Esophagus squamous epithelium (tissue), 4 donors: ENCODE measurements at regions not wholly inside any gene's neighbourhood (a gene's known extent, or its start where the extent isn't known, plus 50 kb on each side); places are given as distances from the start of the nearest gene placed in this dataset.

Experiments used
- POLR2A ChIP-seq, 4 donors: fragments of 450-650 bp; IDR thresholded peaks; one replicate each; pipeline ENCODE4 v1.6.1; 2017; ENCODE audit warnings: antibody characterized with exemption in 4 of 4, mild to moderate bottlenecking in 4 of 4, moderate library complexity in 3 of 4
- TF ChIP-seq, protein P1 (sequence below), 6 experiments: fragments of 450-650 bp in 4 of 6; fragments of 200-600 bp in 2 of 6; sonication (generic) in 2 of 6; IDR thresholded peaks; one replicate each; pipeline ENCODE4 v1.5.1; 2016 to 2019; ENCODE audit warnings: antibody characterized with exemption in 6 of 6, mild to moderate bottlenecking in 4 of 6, moderate library complexity in 4 of 6

DNA sequence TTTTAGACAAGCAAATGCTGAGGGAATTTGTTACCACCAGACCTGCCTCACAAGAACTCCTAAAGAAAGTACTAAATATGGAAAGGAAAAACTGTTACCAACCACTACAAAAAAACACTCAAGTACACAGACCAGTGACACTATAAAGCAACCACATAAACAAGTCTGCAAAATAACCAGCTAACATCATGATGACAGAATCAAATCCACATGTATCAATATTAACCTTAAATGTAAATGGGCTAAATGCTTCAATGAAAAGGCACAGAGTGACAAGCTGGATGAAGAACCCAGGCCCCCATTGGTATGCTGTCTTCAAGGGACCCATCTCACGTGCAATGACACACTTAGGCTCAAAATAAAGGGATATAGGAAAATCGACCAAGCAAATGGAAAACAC is 529.9 kb upstream of the CAMK1G start:
- TF ChIP-seq, protein P1, sequence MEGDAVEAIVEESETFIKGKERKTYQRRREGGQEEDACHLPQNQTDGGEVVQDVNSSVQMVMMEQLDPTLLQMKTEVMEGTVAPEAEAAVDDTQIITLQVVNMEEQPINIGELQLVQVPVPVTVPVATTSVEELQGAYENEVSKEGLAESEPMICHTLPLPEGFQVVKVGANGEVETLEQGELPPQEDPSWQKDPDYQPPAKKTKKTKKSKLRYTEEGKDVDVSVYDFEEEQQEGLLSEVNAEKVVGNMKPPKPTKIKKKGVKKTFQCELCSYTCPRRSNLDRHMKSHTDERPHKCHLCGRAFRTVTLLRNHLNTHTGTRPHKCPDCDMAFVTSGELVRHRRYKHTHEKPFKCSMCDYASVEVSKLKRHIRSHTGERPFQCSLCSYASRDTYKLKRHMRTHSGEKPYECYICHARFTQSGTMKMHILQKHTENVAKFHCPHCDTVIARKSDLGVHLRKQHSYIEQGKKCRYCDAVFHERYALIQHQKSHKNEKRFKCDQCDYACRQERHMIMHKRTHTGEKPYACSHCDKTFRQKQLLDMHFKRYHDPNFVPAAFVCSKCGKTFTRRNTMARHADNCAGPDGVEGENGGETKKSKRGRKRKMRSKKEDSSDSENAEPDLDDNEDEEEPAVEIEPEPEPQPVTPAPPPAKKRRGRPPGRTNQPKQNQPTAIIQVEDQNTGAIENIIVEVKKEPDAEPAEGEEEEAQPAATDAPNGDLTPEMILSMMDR (IDR thresholded peaks at IDR 0.05) = no peak
- no peak for TF ChIP-seq POLR2A (IDR thresholded peaks at IDR 0.05)
